Mammary epithelial cell (primary cell): ENCODE measurements at regions not wholly inside any gene's neighbourhood (a gene's known extent, or its start where the extent isn't known, plus 50 kb on each side); places are given as distances from the start of the nearest gene placed in this dataset.

ENCODE experiments used
- EZH2 ChIP-seq: IDR thresholded peaks from 2 replicates; pipeline ENCODE4 v1.6.1; 2012; ENCODE audit warnings: low read length, inconsistent platforms, borderline replicate concordance
- TF ChIP-seq, protein P1 (sequence below), 2 donors: IDR thresholded peaks in 1 of 2; conservative IDR thresholded peaks in 1 of 2; 2 replicates each; pipeline ENCODE4 v1.5.1; 2011 to 2012; ENCODE audit warnings: inconsistent platforms in 2 of 2, low read length in 2 of 2, mild to moderate bottlenecking in 2 of 2, control low read depth in 1 of 2, low read depth in 1 of 2; ENCODE audit not compliant: insufficient read depth in 1 of 2; ENCODE audit errors: extremely low read depth in 1 of 2

- TF ChIP-seq, protein P1, sequence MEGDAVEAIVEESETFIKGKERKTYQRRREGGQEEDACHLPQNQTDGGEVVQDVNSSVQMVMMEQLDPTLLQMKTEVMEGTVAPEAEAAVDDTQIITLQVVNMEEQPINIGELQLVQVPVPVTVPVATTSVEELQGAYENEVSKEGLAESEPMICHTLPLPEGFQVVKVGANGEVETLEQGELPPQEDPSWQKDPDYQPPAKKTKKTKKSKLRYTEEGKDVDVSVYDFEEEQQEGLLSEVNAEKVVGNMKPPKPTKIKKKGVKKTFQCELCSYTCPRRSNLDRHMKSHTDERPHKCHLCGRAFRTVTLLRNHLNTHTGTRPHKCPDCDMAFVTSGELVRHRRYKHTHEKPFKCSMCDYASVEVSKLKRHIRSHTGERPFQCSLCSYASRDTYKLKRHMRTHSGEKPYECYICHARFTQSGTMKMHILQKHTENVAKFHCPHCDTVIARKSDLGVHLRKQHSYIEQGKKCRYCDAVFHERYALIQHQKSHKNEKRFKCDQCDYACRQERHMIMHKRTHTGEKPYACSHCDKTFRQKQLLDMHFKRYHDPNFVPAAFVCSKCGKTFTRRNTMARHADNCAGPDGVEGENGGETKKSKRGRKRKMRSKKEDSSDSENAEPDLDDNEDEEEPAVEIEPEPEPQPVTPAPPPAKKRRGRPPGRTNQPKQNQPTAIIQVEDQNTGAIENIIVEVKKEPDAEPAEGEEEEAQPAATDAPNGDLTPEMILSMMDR (conservative IDR thresholded peaks at IDR 0.05 in 1 of 2, IDR thresholded peaks at IDR 0.05 in 1 of 2; ENCODE audit: extremely low read depth in 1 of 2, insufficient read depth in 1 of 2, low read depth in 1 of 2, low read length in 2 of 2) = no peak
- no peak for TF ChIP-seq EZH2
Measured at GRCh38 chr7:96819111-96819700, 109.6 kb upstream of the SEM1 start.
